ENCODE measurements at regions not wholly inside any gene's neighbourhood (a gene's known extent, or its start where the extent isn't known, plus 50 kb on each side); places are given as distances from the start of the nearest gene placed in this dataset.

DNA sequence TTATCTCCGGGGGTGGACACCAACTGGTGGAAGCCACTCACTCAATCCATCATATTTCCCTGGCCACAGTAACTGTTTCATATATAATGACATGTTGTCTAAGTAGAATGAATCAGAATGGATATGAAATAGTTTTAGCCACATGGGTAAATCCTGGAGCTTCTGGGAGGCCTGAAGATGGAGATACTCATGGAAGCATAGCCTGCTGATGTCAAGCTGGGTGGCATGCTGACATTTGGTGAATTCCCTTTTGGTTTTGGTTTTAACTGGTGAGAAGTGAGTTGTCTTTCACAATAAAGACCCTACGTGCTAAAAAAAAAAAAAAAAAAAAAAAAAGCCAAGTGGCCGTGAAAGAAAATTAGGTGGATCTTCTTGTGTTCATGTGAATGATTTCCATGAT lies 105.3 kb upstream of the ITGA6 start:
- TF ChIP-seq, protein P1, sequence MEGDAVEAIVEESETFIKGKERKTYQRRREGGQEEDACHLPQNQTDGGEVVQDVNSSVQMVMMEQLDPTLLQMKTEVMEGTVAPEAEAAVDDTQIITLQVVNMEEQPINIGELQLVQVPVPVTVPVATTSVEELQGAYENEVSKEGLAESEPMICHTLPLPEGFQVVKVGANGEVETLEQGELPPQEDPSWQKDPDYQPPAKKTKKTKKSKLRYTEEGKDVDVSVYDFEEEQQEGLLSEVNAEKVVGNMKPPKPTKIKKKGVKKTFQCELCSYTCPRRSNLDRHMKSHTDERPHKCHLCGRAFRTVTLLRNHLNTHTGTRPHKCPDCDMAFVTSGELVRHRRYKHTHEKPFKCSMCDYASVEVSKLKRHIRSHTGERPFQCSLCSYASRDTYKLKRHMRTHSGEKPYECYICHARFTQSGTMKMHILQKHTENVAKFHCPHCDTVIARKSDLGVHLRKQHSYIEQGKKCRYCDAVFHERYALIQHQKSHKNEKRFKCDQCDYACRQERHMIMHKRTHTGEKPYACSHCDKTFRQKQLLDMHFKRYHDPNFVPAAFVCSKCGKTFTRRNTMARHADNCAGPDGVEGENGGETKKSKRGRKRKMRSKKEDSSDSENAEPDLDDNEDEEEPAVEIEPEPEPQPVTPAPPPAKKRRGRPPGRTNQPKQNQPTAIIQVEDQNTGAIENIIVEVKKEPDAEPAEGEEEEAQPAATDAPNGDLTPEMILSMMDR (IDR thresholded peaks at IDR 0.05; ENCODE audit: control extremely low read depth, extremely low read depth, low read depth, missing control alignments): no peak
- ChIA-PET POLR2A (no interaction called here), CTCF (interaction anchor here (1.1 kb wide), 1 partner anchor 12 kb away, joined by 3 read pairs; no protein-coding TSS in a partner anchor)
- DNase-seq (ENCODE audit: extremely low spot score): no peak

DNA sequence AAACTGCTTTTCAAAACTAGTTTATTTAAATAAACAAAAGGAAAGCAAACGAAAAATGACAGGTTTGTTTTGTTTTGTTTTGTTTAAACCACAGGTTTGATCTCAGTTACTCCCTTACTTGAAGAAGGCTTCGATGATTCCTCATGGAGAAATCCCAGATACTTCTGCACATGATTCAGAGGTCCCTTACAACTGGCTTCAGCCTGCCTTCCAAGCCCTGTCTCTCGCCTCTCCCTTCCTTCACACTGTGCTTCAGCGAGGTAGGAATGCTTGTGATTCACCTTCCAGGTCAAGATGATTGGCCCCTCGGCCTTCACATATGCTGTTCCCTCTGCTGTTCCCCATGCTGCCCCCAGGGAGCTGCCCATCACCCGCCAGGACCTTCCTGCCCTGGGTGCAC lies 104.1 kb upstream of the ITGA6 start:
- TF ChIP-seq, protein P1 (IDR thresholded peaks at IDR 0.05; ENCODE audit: control extremely low read depth, extremely low read depth, low read depth, missing control alignments): no peak
- DNase-seq (ENCODE audit: extremely low spot score): no peak
- ChIA-PET POLR2A (no interaction called here), CTCF (interaction anchor here (0.8 to 0.9 kb wide), 2 partner anchors 9 to 10 kb away, joined by 3 to 4 read pairs; no protein-coding TSS in a partner anchor)

DNA sequence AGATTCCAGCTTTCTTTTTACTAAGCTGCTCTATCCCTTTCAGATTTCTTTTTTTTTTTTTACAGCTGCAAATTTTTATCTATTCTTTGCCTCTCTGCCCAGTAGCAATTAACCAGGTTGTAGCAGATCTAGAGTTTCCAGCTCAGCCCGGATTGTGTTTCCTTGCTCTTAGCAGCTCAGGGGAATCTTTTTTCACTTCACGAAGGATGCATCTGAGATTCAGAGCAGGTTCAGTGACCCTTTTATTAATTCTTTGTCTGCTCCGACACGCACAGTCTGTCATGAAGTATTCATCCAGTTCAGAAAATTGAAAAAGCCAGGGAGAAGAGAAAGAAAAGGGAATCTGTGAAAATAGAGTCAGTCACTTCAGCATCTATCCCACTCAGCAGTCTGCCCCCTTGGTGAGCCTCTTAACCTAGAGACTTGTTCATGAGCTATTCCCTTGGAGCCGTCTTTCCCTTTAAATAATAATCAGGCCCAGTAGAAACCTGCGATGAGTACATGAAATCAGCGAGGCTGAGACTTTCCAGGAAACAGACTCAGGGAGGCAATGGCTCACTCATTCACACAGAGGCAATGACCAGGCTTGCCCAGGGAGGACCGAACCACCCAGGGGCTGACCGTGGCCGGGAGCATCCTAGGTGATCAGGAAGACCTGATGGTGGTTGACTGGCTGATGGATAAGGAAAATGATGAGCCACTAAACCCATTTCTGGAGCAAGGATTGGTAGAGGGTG lies 103.4 kb upstream of the ITGA6 start:
- no peak for DNase-seq (ENCODE audit: extremely low spot score)
- ChIA-PET CTCF (interaction anchor here (0.8 to 0.9 kb wide), 2 partner anchors 8 to 11 kb away, joined by 3 to 4 read pairs; no protein-coding TSS in a partner anchor), POLR2A (no interaction called here)
- TF ChIP-seq, protein P1 (IDR thresholded peaks at IDR 0.05; ENCODE audit: control extremely low read depth, extremely low read depth, low read depth, missing control alignments): no peak

DNA sequence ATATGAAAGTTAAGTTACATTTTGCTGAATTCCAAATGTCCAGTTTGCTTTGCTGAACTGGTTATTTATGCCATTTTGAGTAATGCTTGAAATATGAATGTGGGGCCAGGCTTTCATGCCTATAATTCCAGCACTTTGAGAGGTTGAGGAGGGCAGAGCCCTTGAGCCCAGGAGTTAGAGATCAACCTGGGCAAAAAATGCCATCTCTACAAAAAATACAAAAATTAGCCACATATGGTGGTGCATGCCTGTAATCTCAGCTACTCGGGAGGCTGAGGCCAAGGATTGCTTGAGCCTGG lies 101.2 kb upstream of the ITGA6 start:
- POLR2A ChIA-PET: no interaction called here
- TF ChIP-seq, protein P1 (IDR thresholded peaks at IDR 0.05; ENCODE audit: control extremely low read depth, extremely low read depth, low read depth, missing control alignments): no peak
- no peak for DNase-seq (ENCODE audit: extremely low spot score)
- CTCF ChIA-PET: interaction anchor here (1.4 kb wide), 1 partner anchor 12 kb away, joined by 3 read pairs; no protein-coding TSS in a partner anchor

DNA sequence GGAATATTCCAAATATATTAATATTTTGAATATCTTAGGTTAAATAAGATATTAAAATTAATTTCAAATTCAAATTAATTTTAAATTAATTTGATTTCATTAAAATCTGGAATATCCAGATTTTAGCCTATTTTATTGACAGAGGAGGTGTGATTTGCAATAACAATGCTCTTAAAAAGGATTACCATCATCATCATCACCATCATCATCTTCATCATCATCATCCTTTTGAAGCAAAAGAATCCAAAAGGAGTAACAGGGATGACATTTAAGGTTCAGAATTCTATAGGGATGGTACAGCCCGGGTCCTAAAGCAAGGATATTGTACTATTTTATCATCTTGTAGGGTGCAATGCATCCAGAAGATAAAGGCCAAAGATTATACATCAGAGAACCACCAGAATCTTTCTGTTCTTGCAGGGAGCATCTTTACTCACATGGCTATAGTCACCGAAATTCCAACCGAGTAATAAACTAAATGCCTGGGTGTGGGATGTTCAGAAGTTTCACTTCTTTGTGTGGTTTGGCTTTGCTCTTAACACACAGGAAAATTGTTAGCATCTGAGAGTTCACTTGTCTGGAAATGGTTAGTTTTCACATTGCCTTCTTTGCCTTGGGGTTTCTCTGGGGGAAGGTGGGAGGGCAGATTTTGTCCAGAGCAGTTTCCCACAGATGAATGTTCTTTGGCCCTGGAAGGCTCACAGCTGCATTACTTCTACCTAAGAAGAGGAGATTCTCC lies 99.1 kb upstream of the ITGA6 start:
- no peak for DNase-seq (ENCODE audit: extremely low spot score)
- ChIA-PET CTCF (interaction anchor here (0.9 kb wide), 1 partner anchor 14 kb away, joined by 3 read pairs; no protein-coding TSS in a partner anchor), POLR2A (no interaction called here)
- TF ChIP-seq, protein P1 (IDR thresholded peaks at IDR 0.05; ENCODE audit: control extremely low read depth, extremely low read depth, low read depth, missing control alignments): no peak

DNA sequence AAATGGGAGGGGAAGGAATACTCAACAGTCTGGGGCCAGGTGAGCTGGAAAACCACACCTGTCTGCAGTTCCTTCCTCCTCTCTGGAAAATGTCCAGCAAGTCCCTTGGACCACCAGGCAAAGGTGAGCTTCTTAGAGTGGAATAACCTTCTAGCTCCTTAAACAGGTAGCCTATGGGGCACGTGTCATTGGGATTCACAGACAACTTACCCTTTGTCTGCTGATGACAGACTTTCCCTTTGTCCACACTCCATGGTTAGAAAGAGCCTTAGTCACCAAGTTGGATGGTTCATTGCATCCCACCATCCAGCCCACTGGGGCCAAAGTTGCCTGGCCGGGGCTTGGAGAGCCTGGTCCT lies 98.0 kb upstream of the ITGA6 start:
- POLR2A ChIA-PET: no interaction called here
- TF ChIP-seq, protein P1 (IDR thresholded peaks at IDR 0.05; ENCODE audit: control extremely low read depth, extremely low read depth, low read depth, missing control alignments): no peak
- CTCF ChIA-PET: interaction anchor here (0.9 kb wide), 1 partner anchor 14 kb away, joined by 3 read pairs; no protein-coding TSS in a partner anchor
- DNase-seq (ENCODE audit: extremely low spot score): no peak
